ENCODE measurements at regions not wholly inside any gene's neighbourhood (a gene's known extent, or its start where the extent isn't known, plus 50 kb on each side); places are given as distances from the start of the nearest gene placed in this dataset.

GRCh38 chr7:28311670-28312069 lies 100.6 kb upstream of the CREB5 start:
- DNase-seq (ENCODE audit: low spot score) (peak; percentile 48), ATAC-seq (peak; percentile 84)
- Histone ChIP-seq H3K27ac (ENCODE audit: low read depth) (no peak overlapping the region), H2AFZ (peak overlapping the region; percentile 92), H3K4me1 (ENCODE audit: insufficient read depth) (peaks cover 4% of the 10 kb centered on the region), H4K20me1 (replicated peaks; ENCODE audit: insufficient read depth) (no peaks in the 10 kb centered on the region), H3K36me3 (ENCODE audit: insufficient read depth) (no peaks in the 10 kb centered on the region), H3F3A (replicated peaks; ENCODE audit: low read depth) (no peaks in the 10 kb centered on the region), H3K4me2 (no peak overlapping the region), H3K4me3 (no peak overlapping the region), H3K79me2 (replicated peaks; ENCODE audit: insufficient read depth) (no peaks in the 10 kb centered on the region), H3K27me3 (ENCODE audit: insufficient read depth) (no peaks in the 10 kb centered on the region), H3K9me2 (ENCODE audit: insufficient read depth) (no peaks in the 10 kb centered on the region; the same call in 1 of the 2 replicates)
- H3K27me3 Mint-ChIP-seq (ENCODE audit: insufficient read depth, low read depth, poor library complexity): peaks cover 3% of the 10 kb centered on the region
- H3K4me1 Mint-ChIP-seq: peaks cover 16% of the 10 kb centered on the region
- peak; percentile 34; the same call in 1 of the 2 replicates for TF ChIP-seq ZNF462 (CRISPR knock-in tag; IDR thresholded peaks at IDR 0.05)
- no peak for TF ChIP-seq ZNF331 (CRISPR knock-in tag; IDR thresholded peaks at IDR 0.05; ENCODE audit: low read depth)
- H3K36me3 Mint-ChIP-seq (ENCODE audit: low read depth): no peaks in the 10 kb centered on the region; the same call in 2 of the 3 replicates
- no peak overlapping the region for H3K4me3 Mint-ChIP-seq
- H3K27ac Mint-ChIP-seq: no peak overlapping the region
- no peaks in the 10 kb centered on the region for H3K9me3 Mint-ChIP-seq

GRCh38 chr7:28312948-28313347 lies 99.4 kb upstream of the CREB5 start:
- no peaks in the 10 kb centered on the region for H4K20me1 ChIP-seq (replicated peaks; ENCODE audit: insufficient read depth)
- H2AFZ ChIP-seq: no peak overlapping the region
- no peak for DNase-seq (ENCODE audit: low spot score)
- H3K4me1 ChIP-seq (ENCODE audit: insufficient read depth): peaks cover 4% of the 10 kb centered on the region
- Mint-ChIP-seq H3K4me3 (no peak overlapping the region), H3K27ac (no peak overlapping the region), H3K36me3 (ENCODE audit: low read depth) (no peaks in the 10 kb centered on the region; the same call in 2 of the 3 replicates), H3K4me1 (peaks cover 16% of the 10 kb centered on the region), H3K9me3 (no peaks in the 10 kb centered on the region), H3K27me3 (ENCODE audit: insufficient read depth, low read depth, poor library complexity) (peaks cover 3% of the 10 kb centered on the region)
- no peak overlapping the region for H3K4me2 ChIP-seq
- H3K27ac ChIP-seq (ENCODE audit: low read depth): no peak overlapping the region
- no peak overlapping the region for H3K4me3 ChIP-seq
- no peaks in the 10 kb centered on the region for H3K27me3 ChIP-seq (ENCODE audit: insufficient read depth)
- no peaks in the 10 kb centered on the region for H3F3A ChIP-seq (replicated peaks; ENCODE audit: low read depth)
- H3K9me2 ChIP-seq (ENCODE audit: insufficient read depth): no peaks in the 10 kb centered on the region; the same call in 1 of the 2 replicates
- no peak for ATAC-seq
- no peaks in the 10 kb centered on the region for H3K36me3 ChIP-seq (ENCODE audit: insufficient read depth)
- H3K79me2 ChIP-seq (replicated peaks; ENCODE audit: insufficient read depth): no peaks in the 10 kb centered on the region
- no peak for TF ChIP-seq NANOG (IDR thresholded peaks at IDR 0.05; ENCODE audit: borderline replicate concordance)
- no peak for TF ChIP-seq ZNF331 (CRISPR knock-in tag; IDR thresholded peaks at IDR 0.05; ENCODE audit: low read depth)
- TF ChIP-seq CTCF (conservative IDR thresholded peaks at IDR 0.05; ENCODE audit: low read depth in 2 of 2): no peak
- no peak for TF ChIP-seq ZNF462 (CRISPR knock-in tag; IDR thresholded peaks at IDR 0.05)

Measured in GM23338 (cell line).